Esophagus muscularis mucosa (tissue), 4 donors: ENCODE measurements at regions not wholly inside any gene's neighbourhood (a gene's known extent, or its start where the extent isn't known, plus 50 kb on each side); places are given as distances from the start of the nearest gene placed in this dataset.

ENCODE experiments used
- CTCF ChIP-seq, 3 experiments: fragments of 200-600 bp in 2 of 3; fragments of 450-650 bp in 1 of 3; sonication (generic) in 2 of 3; IDR thresholded peaks; one replicate each; pipeline ENCODE4 v1.5.1; 2017 to 2019; ENCODE audit warnings: antibody characterized with exemption in 3 of 3, mild to moderate bottlenecking in 2 of 3, moderate library complexity in 1 of 3
- EP300 ChIP-seq: sonication (generic); formaldehyde crosslinking; IDR thresholded peaks from one replicate; pipeline ENCODE4 v1.6.1; 2017; ENCODE audit warnings: antibody characterized with exemption
- POLR2A ChIP-seq: fragments of 450-650 bp; IDR thresholded peaks from one replicate; pipeline ENCODE4 v1.6.1; 2017; ENCODE audit warnings: antibody characterized with exemption, moderate library complexity, mild to moderate bottlenecking, low read depth
- POLR2AphosphoS5 ChIP-seq, 2 donors: sonication (generic); formaldehyde crosslinking; IDR thresholded peaks; one replicate each; pipeline ENCODE4 v1.6.1; 2017; ENCODE audit warnings: antibody characterized with exemption in 2 of 2

GRCh38 chr21:36554411-36555157 lies 74.7 kb upstream of the CLDN14 start:
- no peak for TF ChIP-seq POLR2A
- no peak for TF ChIP-seq POLR2AphosphoS5 (IDR thresholded peaks at IDR 0.05)
- TF ChIP-seq CTCF (IDR thresholded peaks at IDR 0.05) = no peak
- TF ChIP-seq EP300 = no peak
